ENCODE measurements at regions not wholly inside any gene's neighbourhood (a gene's known extent, or its start where the extent isn't known, plus 50 kb on each side); places are given as distances from the start of the nearest gene placed in this dataset.

DNA sequence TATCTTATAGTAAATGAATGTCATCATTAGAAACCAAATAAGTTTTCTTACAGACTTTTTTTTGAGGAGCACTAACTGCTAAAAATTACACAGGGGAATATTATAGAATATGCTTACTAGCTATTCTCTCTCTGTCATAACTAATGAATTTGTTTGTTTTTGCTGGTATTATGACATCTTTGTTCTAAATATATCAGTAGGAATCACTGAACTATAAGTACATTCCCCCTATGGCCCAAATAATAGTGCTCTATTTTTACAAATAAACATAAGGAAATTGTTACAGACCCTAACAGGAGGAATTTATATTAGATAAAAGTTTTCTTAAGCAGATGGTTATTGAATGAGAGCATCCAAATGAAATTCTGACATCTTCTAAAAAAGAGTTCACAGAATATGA, 83.0 kb upstream of the RIOK2 start:
- H3K27me3 ChIP-seq (ENCODE audit: insufficient read depth in 3 of 3, low read length in 2 of 3) = no peaks in the 10 kb centered on the region
- ATAC-seq (no peak), DNase-seq (no peak)
- TF ChIP-seq, protein P1, sequence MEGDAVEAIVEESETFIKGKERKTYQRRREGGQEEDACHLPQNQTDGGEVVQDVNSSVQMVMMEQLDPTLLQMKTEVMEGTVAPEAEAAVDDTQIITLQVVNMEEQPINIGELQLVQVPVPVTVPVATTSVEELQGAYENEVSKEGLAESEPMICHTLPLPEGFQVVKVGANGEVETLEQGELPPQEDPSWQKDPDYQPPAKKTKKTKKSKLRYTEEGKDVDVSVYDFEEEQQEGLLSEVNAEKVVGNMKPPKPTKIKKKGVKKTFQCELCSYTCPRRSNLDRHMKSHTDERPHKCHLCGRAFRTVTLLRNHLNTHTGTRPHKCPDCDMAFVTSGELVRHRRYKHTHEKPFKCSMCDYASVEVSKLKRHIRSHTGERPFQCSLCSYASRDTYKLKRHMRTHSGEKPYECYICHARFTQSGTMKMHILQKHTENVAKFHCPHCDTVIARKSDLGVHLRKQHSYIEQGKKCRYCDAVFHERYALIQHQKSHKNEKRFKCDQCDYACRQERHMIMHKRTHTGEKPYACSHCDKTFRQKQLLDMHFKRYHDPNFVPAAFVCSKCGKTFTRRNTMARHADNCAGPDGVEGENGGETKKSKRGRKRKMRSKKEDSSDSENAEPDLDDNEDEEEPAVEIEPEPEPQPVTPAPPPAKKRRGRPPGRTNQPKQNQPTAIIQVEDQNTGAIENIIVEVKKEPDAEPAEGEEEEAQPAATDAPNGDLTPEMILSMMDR (IDR thresholded peaks at IDR 0.05) = no peak
- H3K36me3 ChIP-seq (ENCODE audit: insufficient read depth in 1 of 2, low read depth in 1 of 2) = no peaks in the 10 kb centered on the region
- H3K9me3 ChIP-seq = no peaks in the 10 kb centered on the region
- no peak overlapping the region for H3K27ac ChIP-seq
- intact Hi-C loops (cut with DNase I) = no loop called here
- no peak overlapping the region for H3K4me3 ChIP-seq
- H3K4me1 ChIP-seq = no peaks in the 10 kb centered on the region

DNA sequence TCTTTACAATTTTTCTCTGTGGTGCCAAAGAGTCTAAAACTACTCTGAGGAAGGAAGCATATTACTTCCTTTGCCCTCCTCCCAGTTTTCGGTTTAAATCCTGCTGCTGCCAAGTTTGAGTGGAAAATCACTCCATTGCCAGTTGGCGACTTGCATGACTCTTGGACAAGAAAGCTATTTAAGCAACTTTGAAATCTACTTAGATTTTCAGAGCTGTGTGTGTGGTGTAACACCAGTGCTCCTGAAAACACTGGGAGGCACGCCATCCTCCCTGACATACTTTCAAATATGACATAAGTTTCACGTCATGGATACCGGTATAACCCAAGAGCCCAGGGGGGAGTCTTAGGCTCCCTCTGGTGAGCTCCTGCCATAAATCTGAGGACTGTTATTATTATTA, 83.5 kb upstream of the RIOK2 start:
- intact Hi-C loops (cut with DNase I) = no loop called here
- H3K27ac ChIP-seq = no peak overlapping the region
- H3K4me3 ChIP-seq = no peak overlapping the region

DNA sequence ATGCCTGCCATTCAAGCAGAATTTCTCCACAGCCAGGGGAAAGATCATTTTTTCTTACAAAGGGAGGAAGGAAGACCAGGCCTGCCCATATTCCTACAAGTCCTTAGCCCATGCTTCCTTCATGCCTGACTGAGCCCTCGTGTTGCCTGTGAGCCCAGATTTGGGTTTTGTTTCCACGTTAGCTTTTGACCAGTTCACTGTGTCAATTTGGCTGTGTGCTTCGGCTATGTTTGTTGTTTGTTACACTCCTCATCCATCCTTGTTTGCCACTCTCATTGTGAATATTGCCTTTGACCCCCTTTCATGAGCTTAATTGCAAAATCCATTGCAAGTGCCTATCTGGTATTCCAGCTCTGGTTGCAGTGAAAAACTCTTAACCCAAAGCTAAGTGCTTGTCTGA, 84.7 kb upstream of the RIOK2 start:
- TF ChIP-seq, protein P1 (IDR thresholded peaks at IDR 0.05) = no peak

More for the DNA sequence above, 83.5 kb upstream of the RIOK2 start:
- Histone ChIP-seq H3K9me3 (no peaks in the 10 kb centered on the region), H3K27me3 (ENCODE audit: insufficient read depth in 3 of 3, low read length in 2 of 3) (no peaks in the 10 kb centered on the region), H3K4me1 (no peaks in the 10 kb centered on the region), H3K36me3 (ENCODE audit: insufficient read depth in 1 of 2, low read depth in 1 of 2) (no peaks in the 10 kb centered on the region)
- ATAC-seq = peak in 2 of 4 donors; percentile 42 to 58
- DNase-seq = peak; percentile 42 to 59
- WGBS, 3 donors = 7 to 14% (median 12%) methylated on average over 5 of the region's 5 CpGs
- TF ChIP-seq, protein P1 (IDR thresholded peaks at IDR 0.05) = no peak

DNA sequence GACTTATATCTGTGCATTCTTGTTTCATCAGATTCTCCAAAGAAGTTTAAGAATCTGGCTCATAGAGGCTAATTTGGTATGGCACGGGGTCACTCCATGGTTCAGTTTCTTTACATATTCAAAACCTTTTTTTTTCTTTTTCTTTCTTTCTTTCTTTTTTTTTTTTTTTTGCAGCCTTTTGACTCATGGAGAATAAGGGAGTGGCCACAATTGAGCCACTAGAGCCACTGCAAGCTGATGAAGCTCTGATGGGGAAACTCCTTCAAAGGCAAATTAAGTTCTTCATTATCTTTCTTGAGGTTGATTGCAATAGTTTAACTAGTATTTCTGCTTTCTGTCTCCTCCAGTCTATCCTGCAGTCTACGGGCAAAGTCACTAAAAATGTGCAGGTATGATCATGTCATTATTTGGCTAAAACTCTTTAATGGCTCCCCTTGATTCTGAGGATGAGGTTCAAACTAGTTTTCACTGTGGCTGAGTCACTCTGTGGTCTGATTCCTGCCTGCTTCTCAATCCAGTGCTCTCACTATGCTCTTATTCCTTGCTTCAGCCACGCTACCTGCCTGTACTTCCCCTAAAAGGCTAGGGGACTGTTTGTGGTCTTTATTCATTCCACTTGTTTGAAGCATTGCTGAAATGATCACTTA, 93.5 kb upstream of the RIOK2 start:
- Histone ChIP-seq H3K9me3 (peaks cover 7% of the 10 kb centered on the region), H3K27ac (no peak overlapping the region), H3K36me3 (ENCODE audit: insufficient read depth in 1 of 2, low read depth in 1 of 2) (no peaks in the 10 kb centered on the region), H3K4me3 (no peak overlapping the region), H3K4me1 (no peaks in the 10 kb centered on the region), H3K27me3 (ENCODE audit: insufficient read depth in 3 of 3, low read length in 2 of 3) (no peaks in the 10 kb centered on the region)
- DNase-seq (no peak), ATAC-seq (no peak)
- WGBS, 3 donors = 32 to 70% (median 56%) methylated on average over 3 of the region's 3 CpGs
- intact Hi-C loops (cut with DNase I) = no loop called here
- TF ChIP-seq, protein P1 (IDR thresholded peaks at IDR 0.05) = no peak

More for the DNA sequence above, 84.7 kb upstream of the RIOK2 start:
- Histone ChIP-seq H3K27me3 (ENCODE audit: insufficient read depth in 3 of 3, low read length in 2 of 3) (no peaks in the 10 kb centered on the region), H3K9me3 (peaks cover 7% of the 10 kb centered on the region), H3K36me3 (ENCODE audit: insufficient read depth in 1 of 2, low read depth in 1 of 2) (no peaks in the 10 kb centered on the region), H3K4me3 (no peak overlapping the region), H3K27ac (no peak overlapping the region), H3K4me1 (no peaks in the 10 kb centered on the region)
- DNase-seq (no peak), ATAC-seq (no peak)
- WGBS, 3 donors = 36 to 61% (median 42%) methylated on average over 3 of the region's 3 CpGs
- intact Hi-C loops (cut with DNase I) = no loop called here

DNA sequence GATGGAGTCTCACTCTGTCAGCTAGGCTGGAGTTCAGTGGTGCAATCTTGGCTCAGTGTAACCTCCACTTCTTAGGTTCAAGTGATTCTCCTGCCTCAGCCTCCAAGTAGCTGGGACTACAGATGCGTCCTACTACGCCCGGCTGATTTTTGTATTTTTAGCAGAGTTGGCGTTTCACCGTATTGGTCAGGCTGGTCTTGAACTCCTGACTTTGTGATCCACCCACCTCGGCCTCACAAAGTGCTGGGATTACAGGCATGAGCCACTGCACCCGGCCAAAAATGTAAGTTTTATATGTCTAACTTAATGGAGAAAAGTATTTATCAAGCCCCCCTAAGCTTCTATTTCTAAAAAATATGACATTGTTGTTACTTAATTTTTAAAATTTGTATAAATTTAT, 98.2 kb upstream of the RIOK2 start:
- DNase-seq (no peak), ATAC-seq (no peak)
- H3K4me1 ChIP-seq = no peaks in the 10 kb centered on the region
- H3K27me3 ChIP-seq (ENCODE audit: insufficient read depth in 3 of 3, low read length in 2 of 3) = no peaks in the 10 kb centered on the region
- peaks cover 8% of the 10 kb centered on the region for H3K9me3 ChIP-seq
- intact Hi-C loops (cut with DNase I) = no loop called here
- no peak overlapping the region for H3K27ac ChIP-seq
- WGBS, 3 donors = 91 to 94% (median 92%) methylated on average over 7 of the region's 7 CpGs
- H3K36me3 ChIP-seq (ENCODE audit: insufficient read depth in 1 of 2, low read depth in 1 of 2) = no peaks in the 10 kb centered on the region
- TF ChIP-seq, protein P1 (IDR thresholded peaks at IDR 0.05) = no peak
- H3K4me3 ChIP-seq = no peak overlapping the region
